NCI-H1105 (cell line): ENCODE measurements at regions not wholly inside any gene's neighbourhood (a gene's known extent, or its start where the extent isn't known, plus 50 kb on each side); places are given as distances from the start of the nearest gene placed in this dataset.
"Not testable (repeated sequence)": the region's sequence is repeated elsewhere in the genome, so short reads cannot be mapped to it uniquely, and the experiment has no call there.

ENCODE experiments used
- DNase-seq: peaks from one replicate; lab custom pipeline; 2025; lab: John Stamatoyannopoulos, UW

DNA sequence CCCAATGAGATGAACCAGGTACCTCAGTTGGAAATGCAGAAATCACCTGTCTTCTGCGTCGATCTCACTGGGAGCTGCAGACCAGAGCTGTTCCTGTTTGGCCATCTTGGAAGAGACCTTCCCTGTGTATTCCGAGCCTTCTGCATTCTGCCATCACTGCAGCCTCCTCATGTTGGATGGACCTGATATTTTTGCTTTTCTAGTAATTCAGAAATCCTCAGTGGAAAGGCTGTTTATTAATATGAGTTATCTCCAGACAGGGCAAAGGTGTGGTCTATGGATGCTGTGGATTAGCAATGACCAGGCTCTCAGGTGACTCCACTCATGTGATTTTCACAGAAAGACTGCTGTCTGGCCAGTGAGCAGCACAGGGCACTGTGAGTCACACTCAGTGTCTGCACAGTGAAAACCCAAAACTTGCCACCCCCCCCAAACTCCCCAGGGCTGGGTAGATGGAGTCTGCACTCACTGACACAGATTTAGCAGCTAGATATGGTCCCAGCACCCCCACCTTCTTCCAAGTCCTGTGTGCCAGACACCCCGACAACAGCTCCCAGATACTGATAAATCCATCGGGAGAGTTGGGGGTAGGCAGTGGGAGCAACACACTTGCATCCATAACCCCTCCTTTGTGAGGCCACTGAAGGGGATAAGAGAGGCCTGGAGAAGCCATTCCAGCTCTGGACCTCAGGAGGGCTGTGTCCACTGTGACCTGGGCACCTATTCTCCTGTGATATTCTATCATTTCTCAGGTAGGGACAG, 75.2 kb upstream of the TOP3B start:
- DNase-seq, result no peak

DNA sequence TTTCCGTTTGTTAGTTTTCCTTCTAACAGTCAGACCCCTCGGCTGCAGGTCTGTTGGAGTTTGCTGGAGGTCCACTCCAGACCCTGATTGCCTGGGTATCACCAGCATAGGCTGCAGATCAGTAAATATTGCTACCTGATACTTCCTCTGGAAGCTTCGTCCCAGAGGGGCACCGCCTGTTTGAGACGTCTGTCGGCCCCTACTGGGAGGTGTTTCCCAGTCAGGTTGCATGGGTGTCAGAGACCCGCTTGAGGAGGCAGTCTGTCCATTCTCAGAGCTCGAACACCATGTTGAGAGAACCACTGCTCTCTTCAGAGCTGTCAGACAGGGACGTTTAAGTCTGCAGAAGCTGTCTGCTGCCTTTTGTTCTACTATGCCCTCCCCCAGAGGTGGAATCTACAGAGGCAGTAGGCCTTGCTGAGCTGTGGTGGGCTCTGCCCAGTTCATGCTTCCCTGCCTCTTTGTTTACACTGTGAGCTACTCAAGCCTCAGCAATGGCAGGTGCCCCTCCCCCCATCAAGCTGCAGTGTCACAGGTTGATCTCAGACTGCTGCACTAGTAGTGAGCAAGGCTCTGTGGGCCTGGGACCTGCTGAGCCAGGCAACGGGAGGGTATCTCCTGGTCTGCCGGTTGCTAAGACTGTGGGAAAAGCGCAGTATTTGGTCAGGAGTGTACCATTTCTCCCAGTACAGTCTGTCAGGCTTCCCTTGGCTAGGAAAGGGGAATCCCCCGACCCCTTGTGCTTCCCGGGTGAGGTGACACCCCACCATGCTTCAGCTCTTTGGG, 74.4 kb upstream of the TOP3B start:
- not testable (repeated sequence) for DNase-seq

DNA sequence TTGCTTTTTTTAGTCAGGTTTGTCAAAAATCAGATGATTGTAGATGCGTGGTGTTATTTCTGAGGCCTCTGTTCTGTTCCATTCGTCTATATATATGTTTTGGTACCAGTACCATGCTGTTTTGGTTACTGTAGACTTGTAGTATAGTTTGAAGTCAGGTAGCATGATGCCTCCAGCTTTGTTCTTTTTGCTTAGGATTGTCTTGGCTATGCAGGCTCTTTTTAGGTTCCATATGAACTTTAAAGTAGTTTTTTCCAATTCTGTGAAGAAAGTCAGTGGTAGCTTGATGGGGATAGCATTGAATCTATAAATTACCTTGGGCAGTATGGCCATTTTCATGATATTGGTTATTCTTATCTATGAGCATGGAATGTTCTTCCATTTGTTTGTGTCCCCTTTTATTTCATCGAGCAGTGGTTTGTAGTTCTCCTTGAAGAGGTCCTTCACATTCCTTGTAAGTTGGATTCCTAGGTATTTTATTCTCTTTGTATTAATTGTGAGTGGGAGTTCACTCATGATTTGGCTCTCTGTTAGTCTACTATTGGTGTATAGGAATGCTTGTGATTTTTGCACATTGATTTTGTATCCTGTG, 70.1 kb upstream of the TOP3B start:
- DNase-seq, result not testable (repeated sequence)

DNA sequence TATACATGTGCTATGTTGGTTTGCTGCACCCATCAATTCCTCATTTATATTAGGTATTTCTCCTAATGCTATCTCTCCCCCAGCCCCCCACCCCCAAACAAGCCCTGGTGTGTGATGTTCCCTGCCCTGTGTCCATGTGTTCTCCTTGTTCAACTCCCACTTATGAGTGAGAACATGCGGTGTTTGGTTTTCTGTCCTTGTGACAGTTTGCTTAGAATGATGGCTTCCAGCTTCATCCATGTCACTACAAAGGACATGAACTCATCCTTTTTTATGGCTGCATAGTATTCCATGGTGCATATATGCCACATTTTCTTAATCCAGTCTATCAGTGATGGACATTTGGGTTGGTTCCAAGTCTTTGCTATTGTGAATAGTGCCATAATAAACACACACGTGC, 68.4 kb upstream of the TOP3B start:
- DNase-seq, result not testable (repeated sequence)

DNA sequence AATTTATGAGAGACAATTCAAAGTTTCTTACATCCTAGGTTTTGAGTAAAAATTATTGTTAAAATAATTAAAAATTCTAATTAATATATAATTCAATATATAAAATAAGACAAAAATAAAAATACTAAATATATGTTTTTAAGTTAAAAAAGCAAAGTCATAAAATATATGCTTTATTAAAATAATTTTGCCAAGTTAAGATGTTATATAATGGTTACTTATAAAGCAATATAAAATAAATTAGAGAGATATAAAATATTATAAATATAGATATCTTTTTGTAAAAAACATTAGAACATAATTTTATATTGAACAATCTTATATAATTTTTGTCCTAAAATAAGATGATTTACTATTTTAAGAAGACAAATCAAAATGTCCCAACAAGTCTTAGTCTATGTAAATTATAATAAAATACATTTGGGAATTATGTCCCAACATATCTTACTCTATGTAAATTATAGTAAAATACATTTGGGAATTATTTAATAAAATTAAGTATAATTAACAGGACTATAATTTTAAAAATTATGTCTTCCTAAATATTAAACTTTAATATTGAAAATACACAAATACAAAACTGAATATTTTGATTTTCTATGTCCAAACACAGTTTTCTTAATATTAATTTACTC, 67.7 kb upstream of the TOP3B start:
- no peak for DNase-seq

DNA sequence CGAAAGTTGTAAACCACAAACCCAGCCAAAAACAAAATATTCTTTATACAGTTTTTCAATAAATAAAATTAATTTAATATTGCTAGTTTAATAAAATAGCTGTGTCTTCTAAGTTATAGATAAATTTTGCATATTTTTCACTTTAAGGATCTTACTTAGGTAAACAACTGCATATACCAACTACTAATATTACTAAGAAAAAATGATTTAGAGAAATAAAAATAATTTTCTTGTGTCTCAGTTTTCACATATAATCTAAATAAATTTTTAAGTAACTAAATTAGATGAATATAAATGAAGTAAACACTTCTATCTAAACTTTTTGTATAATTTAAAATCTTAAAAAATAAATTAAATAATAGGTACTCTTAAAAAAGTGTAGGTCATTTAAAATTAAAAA, 67.1 kb upstream of the TOP3B start:
- no peak for DNase-seq

DNA sequence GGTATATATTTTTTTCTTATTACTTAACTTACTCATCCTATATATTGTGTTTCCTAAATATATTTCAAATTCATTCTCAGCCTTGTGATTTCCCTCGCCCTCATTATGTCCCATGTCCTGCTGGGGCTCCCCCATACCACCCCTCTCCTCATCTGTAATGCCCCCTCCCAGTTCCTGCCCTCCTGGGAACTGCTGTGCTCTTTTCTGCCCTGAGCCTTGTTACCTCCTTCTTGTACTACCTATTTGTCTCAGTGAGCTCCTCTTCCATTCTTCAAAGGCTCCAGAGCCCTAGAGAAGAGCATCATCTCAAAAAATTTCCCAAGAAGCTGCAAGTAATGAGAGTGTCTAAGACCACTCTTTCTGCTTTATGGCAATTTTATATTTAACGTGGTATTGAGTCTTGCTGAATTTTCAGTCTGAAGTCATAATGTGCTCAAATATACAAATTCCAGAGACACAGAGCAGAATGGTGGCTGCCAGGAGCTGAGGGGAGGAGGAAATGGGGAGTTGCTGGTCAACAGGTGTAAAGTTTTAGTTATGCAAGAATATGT, 66.5 kb upstream of the TOP3B start:
- DNase-seq, result no peak

DNA sequence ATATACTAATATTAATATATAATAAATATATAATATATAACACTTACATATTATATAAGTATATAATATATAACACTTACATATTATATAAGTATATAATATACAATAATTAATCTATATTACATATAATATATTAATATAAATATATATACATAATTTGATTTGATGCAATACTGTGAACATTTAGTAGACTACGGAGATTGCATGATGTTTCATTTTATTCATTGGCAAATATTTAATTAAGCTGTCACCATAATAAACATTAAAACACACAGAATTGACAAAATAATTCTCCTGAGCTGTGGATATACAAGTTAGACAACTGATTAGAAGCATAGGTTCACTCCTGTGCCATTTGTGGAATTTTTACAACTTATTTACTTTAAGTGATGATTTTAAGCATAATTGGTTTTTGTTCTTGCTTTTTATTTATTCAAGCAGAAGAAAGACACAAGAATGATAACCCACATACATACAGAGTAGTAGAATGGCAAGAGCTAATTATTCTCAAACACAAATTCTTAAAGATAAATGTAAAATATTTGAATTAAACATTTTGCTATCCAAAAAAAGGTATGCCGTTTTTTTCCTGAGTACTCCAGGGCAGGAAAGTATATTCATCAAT, 65.8 kb upstream of the TOP3B start:
- DNase-seq, result no peak

DNA sequence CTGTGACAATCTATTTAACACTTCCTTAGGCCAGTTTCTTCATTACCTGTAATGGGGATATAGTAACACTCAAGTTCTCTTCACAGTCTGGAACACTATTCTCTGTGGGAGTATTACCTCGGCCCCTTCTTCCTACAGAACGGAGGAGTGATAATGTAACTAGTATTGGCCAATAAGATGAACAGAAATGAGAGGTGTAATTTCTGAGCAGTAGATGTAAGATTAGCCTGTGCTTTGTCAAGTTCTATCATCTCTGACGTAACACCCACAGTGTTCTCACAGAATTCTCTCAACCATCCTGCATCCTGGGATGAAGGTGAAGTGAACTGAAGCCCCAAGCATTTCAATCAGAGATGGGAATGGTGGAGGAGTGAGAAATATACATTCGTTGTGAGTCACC, 65.2 kb upstream of the TOP3B start:
- DNase-seq, result no peak

DNA sequence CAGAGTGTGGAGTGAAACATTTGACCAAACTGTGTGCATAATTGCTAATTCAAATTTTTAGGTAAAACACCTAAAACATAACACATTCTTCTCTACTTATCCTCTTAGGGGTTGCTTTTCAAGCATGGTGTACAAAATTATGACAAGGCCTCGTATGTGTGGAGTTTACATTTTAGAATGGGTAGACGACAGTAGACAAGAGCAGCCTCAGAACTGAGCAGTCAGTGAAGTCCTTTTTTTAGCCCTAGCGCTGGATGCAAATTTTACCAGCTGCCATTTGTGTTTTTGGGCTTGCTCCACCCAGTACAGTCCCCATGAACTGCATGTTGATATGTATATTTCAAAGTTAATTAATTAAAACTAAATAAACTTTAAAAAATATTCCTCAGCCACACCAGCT, 64.7 kb upstream of the TOP3B start:
- DNase-seq, result no peak

DNA sequence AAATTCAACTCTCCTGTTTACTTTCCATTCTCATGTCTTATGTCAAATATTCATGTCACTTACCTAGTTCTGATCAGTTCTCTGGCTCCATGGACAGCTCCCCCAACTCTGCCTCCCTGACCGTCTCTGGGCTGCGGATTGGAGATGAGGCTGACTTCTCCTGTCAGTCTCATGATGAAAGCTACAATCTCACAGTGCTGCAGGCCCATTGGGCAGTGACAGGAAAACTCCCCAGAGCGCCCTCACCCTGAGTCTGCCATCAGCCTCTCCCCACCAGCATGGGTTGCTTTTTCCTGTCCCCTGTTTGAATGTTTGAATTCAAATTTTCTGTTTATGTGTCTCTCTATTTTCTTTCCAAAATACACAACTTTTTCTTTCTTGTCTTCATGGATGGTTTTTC, 63.8 kb upstream of the TOP3B start:
- no peak for DNase-seq

DNA sequence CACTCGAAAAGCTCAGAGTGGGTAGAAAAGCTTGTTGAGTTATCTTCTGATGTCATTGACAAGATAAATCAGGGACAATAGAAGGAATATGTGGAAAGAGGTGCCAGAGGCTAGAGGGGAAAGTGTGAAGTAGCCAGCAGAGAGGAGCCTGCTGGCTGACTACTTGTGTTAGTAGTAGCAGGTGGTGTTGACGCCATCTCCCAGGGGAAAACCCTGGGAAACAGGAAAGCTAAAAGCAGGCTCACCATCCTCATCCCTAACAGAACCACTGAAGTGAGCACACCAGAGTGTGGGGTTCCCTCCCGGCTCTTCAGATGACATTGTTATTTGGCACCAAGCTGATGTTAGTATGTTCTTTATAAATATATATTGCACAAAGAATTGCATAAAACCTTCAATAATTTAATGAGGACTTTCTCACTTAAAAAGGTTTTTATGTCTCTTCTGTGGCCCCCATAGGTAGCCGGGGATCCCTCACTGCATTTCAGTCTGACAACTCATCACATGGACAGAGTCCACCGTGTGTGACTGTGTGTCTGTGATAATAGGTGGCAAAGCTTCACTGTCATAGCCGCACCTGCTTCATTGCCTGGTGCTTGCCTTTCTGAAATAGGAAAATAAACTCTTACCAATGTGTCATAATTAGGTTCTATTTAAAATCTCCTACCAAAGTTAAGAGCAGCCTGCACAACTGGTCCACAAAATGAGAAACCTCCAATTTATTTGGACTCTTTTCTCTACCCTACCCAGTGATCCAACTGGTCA, 63.2 kb upstream of the TOP3B start:
- no peak for DNase-seq

DNA sequence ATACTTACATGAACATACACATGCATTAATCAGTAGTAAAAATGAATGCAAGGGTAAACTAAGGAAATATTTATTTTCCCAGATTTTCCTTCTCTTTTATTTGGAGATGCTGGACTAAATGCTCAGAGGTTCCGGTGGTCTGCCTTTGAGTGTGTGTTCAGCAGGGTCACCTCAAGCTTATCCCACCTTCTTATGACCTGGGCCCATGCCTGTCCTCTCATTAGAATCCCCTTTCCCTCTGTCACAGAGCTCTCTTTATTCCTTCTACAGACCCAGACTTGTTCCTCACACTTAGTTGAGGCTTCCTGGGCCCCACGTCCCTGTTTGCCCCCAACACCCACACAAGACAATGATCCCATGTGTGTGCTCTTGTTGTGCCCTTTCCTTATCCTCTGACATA, 61.6 kb upstream of the TOP3B start:
- no peak for DNase-seq

DNA sequence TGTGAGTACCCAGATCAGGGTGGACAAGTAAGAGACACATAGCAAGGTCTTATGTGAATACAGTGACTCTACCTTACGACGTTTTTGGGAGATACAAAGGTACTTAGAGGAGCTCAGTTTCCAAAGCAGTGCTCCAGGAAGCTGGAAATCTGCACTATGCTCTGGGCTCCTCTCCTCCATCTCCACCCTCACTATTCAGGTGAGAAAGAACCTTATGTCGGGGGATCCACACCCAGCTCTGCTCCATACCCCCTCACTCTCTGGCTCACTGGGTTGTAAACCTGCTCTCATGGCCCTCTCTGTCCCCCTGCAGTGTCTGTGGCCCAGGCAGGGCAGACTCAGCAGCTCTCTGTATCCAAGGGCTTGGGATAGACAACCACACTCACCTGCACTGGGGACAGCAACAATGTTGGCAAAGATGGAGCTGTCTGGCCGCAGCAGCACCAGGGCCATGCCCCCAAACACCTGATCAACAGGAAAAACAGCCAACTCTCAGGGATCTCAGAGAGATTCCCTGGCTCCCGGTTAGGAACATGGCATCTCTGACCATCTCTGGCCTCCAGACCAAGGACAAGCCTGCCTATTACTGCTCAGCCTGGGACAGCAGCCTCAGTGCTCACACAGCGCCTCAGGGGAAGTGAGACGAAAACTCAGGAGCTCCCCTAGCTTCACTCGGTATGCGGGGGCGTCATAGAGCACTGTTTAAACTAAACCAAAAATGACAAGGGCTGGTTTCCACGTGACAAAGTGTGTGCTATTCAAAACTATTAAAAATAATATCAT, 60.9 kb upstream of the TOP3B start:
- DNase-seq, result no peak

DNA sequence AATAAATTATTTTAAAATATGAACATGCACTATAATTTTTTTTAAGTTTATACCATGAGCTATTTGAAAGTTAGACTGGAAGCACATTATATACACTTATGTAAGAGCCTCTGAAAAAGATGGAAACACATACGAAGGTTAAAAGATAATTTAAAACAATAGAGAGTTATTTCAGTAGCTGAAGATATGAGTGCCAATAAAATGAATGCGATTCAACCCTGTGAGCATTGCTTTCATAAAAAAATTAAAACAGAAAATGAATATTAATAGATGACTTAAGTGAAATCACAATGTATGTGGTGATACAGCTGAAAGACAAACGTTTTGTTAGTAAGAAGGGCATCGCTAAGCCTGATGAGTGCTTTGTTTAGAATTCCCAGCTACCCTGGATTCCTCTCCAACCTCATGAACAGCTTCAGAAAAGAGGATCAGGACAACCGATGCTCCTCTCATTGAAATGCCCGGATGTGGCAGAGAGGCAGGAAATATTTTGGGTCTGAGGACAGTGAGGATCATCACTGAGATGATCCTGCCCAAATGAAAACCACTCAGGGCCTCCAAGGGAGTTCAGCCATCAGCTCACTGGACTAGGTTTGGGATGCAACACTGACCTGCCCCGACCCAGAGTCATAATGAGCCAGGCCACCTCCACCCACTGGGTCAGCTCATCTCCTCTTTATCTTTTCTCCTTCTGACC, 60.2 kb upstream of the TOP3B start:
- DNase-seq, result no peak

DNA sequence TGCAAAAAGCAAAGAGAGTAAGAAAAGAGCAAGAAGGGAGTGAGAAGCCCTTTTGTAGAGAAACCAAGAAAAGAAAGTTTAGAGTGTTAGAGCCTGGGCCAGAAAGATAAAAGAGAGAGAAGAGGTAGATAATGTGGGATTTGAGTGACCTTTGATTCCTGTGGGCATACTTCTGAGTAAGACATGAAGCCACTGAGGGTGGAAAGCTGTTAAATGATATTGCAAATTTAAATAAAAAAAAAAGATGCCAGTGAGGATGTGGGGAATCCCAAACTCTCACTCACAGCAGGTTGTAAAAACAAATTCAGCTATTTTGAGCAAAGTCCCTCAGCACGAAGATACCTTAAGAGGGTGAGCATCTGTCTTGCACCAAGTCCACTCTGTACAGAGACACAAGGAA, 59.4 kb upstream of the TOP3B start:
- DNase-seq, result no peak

DNA sequence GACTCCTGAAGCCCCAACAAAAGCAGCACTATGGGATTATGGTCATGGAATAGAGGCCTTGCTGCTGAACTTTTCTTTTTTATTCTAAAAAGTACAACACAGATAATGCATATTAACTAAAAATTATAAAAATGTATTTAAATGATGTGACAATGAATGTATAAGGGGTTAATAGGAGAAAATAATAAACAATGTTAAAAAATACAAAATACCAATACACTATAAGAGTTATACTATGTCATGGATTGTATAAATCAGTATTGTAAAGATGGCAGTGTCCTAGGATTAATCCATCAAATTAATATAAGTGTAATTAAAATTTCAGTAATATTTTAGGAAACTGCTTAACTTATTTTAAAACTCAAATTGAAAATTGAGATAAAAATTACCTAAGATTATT, 58.3 kb upstream of the TOP3B start:
- DNase-seq, result no peak

DNA sequence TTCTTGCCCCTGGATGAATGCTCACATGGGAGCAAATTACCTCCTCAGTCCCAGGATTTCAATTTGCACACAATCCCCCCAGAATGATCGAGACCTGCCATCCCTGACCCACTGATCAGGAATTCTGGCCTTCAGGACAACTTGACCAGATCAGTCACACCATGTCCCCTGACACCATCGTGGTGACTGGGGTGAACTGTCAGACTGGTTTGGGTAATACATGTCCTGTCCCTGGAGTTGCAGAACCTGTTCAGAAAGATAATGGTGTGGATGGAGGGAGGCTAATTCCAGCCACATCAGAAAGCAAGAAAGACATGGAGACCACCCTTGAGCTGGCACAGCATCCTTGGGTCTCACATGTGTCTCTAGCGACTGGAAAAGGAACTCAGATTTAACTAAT, 57.9 kb upstream of the TOP3B start:
- DNase-seq, result no peak

DNA sequence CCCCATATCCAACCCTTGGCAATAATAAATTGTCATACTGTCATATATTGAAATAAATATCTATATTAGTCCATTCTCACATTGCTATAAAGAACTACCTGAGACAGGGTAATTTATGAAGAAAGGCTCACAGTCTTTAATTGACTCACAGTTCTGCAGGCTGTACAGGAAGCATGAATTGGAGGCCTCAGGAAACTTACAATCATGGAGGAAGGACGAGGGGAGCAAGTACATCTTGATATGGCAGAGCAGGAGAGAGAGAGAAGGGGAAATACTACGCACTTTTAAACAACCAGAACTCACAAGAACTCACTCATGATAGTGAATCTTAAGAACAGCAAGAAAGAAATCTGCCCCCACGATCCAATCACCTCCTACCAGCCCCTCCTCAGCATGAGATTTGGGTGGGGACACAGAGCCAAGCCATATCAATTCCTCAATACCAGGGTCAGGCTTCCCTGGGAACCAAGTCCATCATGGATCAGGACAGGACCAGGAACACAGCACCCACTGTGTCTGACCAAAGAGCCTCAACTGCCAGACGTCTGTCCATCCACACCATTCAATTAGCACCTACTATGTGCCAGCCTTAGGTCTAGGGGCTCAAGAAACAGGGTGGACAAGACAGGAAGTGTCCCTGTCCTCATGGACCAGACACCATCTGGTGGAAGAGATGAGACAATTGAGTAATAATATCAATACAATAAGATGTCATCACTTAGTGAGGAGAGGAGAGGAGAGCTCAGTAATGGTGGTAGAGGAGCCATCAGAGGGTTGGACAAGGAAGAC, 56.9 kb upstream of the TOP3B start:
- DNase-seq, result no peak
